SK-N-SH (cell line): ENCODE measurements at regions not wholly inside any gene's neighbourhood (a gene's known extent, or its start where the extent isn't known, plus 50 kb on each side); places are given as distances from the start of the nearest gene placed in this dataset.

Source experiments
- CTCF ChIP-seq: fragments of 200-600 bp; sonication (generic); IDR thresholded peaks from 2 replicates; pipeline ENCODE4 v1.6.1; 2017; ENCODE audit warnings: antibody characterized with exemption, mild to moderate bottlenecking, moderate library complexity
- EP300 ChIP-seq, 2 experiments: IDR thresholded peaks; 2 replicates each; pipeline versions ENCODE4 v1.4.0 to v1.6.1; 2012; ENCODE audit warnings: borderline replicate concordance in 1 of 2, low read depth in 1 of 2, low read length in 1 of 2
- GABPA ChIP-seq: IDR thresholded peaks from 2 replicates; pipeline ENCODE4 v1.4.0; 2012; ENCODE audit warnings: low read depth, mild to moderate bottlenecking
- IRF3 ChIP-seq: fragments of 150-350 bp; IDR thresholded peaks from 2 replicates; pipeline ENCODE4 v1.6.1; 2016; ENCODE audit warnings: mild to moderate bottlenecking, low read depth, low read length
- POLR2AphosphoS5 ChIP-seq: IDR thresholded peaks from 2 replicates; pipeline ENCODE4 v1.6.1; 2012; ENCODE audit warnings: low read depth, low read length
- RAD21 ChIP-seq: IDR thresholded peaks from 2 replicates; pipeline ENCODE4 v1.6.1; 2012; ENCODE audit warnings: mild to moderate bottlenecking, low read length
- TF ChIP-seq, protein P1 (sequence below): IDR thresholded peaks from 2 replicates; pipeline ENCODE4 v1.6.1; 2012; ENCODE audit warnings: mild to moderate bottlenecking, low read depth, low read length, moderate library complexity

DNA sequence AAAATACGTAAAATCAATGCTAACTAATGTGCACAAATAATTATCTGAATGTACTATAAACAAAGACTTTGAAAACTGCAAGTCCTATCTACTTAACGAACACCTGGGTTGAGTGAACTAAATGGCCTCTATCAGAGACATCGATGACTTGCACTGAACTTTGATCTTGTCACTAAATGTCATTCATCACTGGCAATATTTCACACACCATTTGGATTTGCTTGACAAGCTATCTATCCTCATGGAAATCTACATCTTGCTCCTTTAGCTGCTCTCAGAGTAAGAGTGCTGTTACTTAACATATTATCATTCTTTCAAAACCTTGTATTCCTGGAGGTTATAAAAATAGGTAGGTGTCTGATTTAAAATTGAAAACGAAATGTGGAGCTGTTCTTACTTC lies 289.3 kb downstream of the TLL1 start:
- TF ChIP-seq CTCF = no peak
- TF ChIP-seq POLR2AphosphoS5 = no peak
- TF ChIP-seq, protein P1, sequence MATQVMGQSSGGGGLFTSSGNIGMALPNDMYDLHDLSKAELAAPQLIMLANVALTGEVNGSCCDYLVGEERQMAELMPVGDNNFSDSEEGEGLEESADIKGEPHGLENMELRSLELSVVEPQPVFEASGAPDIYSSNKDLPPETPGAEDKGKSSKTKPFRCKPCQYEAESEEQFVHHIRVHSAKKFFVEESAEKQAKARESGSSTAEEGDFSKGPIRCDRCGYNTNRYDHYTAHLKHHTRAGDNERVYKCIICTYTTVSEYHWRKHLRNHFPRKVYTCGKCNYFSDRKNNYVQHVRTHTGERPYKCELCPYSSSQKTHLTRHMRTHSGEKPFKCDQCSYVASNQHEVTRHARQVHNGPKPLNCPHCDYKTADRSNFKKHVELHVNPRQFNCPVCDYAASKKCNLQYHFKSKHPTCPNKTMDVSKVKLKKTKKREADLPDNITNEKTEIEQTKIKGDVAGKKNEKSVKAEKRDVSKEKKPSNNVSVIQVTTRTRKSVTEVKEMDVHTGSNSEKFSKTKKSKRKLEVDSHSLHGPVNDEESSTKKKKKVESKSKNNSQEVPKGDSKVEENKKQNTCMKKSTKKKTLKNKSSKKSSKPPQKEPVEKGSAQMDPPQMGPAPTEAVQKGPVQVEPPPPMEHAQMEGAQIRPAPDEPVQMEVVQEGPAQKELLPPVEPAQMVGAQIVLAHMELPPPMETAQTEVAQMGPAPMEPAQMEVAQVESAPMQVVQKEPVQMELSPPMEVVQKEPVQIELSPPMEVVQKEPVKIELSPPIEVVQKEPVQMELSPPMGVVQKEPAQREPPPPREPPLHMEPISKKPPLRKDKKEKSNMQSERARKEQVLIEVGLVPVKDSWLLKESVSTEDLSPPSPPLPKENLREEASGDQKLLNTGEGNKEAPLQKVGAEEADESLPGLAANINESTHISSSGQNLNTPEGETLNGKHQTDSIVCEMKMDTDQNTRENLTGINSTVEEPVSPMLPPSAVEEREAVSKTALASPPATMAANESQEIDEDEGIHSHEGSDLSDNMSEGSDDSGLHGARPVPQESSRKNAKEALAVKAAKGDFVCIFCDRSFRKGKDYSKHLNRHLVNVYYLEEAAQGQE = no peak
- no peak for TF ChIP-seq GABPA
- TF ChIP-seq RAD21 = no peak
- no peak for TF ChIP-seq EP300 (IDR thresholded peaks at IDR 0.05; ENCODE audit: borderline replicate concordance in 1 of 2, low read depth in 1 of 2, low read length in 1 of 2)
- TF ChIP-seq IRF3 = no peak
